NCI-H526 (cell line): ENCODE measurements at regions not wholly inside any gene's neighbourhood (a gene's known extent, or its start where the extent isn't known, plus 50 kb on each side); places are given as distances from the start of the nearest gene placed in this dataset.
"Not testable (repeated sequence)": the region's sequence is repeated elsewhere in the genome, so short reads cannot be mapped to it uniquely, and the experiment has no call there.

Source experiments
- DNase-seq, 2 experiments: peaks; one replicate each; lab custom pipeline; 2025; lab: John Stamatoyannopoulos, UW

DNA sequence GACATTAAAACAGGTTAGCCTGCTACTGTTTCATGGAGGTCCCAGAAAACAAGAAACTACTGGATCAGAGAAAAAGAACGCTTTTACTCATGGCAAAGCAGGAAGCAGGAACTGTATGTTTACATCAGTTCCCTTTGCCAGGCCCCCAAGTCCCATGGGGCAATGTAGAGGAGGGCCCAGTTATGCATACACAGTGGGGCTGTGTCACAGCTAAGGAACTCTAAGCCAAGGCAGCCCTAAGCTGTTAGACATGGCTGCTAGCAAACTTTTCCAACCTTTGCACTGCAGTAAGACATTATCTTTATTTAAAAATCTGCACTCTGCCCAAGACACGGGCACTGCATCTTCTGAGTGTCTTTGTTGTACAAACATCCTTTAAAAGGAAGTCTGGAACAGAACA, 975.8 kb downstream of the C4orf33 start:
- no peak for DNase-seq

DNA sequence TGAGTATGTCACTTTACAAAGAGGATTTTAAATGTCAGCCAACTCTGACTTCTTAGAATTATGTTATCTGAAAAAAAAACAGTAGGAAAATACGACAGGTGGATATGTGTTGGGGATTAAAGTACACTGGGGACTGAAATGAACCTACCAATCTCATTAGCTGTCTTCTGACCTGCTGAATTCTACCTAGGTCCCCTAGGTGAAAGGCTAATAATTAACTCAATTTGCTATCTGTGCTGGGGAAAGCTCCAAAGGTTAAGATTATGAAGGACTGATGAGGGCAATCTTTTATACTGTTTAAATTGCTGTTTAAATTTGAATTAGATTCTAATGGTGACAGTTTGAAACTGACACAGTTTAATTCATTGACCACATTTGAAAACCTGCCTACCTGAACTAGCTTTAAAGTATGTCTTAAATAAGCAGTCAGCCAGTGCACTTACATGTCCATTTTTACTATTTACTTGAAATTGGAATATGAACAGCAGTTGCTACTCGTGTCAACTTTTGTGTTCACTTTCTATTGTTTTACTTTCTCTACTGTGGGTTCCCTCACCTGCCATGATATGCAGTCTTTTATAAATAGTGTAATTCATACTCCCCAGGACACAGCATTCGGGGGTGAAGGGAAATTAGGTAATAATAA, 977.3 kb downstream of the C4orf33 start:
- DNase-seq: no peak

DNA sequence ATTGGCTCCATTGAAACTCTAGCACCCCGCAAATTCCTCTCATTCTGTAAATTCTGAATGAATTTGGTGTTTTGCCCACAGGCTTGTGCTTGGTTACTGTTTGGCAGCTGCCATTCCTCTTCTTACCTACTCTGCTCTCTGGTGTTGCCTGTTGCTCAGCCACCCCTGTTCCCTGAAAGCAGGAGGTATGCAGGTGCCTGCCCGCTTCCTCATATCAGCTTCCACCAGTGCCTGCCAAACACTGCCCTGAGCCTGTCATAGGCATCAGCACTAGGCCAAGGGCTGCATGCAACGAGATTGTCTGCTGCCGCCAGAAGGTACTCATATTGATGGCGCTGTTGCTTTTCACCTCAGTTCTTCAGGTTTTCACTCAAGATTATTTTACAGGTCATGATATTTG, 978.1 kb downstream of the C4orf33 start:
- no peak for DNase-seq

DNA sequence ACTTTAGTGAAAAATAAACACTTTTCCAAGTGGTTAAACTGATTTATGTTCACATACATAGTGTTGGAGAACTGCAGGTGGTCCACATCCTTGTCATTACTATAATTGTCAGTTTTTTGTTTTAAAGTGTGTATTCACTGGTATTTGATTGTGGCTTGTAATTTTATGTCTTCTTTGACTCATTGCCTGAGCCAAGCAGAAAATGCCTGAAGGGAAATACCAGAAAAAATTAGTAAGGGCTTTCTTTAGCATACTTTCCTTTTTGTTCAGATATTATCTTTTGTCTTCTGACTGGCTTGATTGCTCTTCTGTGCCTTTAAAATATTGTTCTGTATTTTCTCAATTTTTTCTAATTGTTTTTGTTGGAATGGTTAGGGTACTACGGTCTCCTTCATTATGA, 981.3 kb downstream of the C4orf33 start:
- DNase-seq: no peak

DNA sequence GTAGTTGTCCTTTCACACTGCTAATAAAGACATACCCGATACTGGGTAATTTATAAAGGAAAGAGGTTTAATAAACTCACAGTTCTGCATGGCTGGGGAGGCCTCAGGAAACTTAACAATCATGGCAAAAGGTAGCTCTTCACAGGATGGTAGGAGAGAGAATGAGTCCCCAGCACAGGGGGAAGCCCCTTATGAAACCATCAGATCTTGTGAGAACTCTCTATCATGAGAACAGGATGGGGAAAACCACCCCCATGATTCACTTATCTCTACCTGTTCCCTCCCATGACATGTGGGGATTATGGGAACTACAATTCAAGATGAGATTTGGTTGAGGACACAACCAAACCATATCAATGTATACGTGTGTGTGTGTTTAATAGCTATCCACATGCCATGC, 983.1 kb downstream of the C4orf33 start:
- not testable (repeated sequence) for DNase-seq

DNA sequence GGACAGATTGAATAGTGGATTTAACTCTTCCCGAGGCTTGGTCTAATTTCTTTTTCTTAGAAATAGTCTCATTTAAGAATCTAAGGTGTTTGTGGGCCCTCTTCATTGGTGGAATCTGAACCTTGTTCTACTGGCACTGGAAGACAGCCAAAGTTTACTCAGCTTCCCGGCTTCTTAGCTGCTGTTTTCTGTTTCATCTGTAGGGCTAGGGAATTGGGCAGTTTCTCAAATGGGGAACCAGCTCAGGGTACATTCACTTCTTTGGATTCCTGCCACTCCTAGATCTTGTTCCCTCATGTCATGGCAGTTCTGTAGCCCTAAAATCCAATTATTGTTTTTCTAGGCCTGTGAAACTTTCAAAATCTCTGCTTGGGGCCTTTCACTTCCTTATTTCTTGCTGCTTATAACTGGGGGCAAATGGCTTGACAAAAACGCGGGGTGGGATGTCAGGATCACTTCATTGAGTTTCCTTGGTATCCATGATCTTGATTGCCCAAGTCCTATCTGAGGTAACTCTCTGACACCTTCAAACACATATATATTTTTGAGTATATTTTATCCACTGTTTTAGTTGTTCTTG, 985.0 kb downstream of the C4orf33 start:
- no peak for DNase-seq

DNA sequence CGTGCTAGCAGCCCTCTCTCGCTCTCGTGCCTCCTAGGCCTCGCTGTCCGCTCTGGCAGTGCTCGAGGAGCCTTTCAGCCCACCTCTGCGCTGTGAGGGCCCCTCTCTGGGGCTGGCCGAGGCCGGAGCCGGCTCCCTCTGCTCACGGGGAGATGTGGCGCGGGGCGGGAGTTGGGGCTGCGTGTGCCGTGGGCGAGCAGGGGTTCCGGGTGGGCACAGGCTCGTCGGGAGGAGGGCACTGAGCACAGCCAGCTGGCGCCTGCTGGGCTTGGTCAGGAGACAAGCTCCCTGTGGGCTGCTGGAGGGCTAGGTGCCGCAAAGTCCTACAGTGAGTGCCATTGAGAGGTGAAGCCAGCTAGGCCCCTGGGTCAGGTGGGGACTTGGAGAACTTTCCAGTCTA, 994.5 kb downstream of the C4orf33 start:
- no peak for DNase-seq

DNA sequence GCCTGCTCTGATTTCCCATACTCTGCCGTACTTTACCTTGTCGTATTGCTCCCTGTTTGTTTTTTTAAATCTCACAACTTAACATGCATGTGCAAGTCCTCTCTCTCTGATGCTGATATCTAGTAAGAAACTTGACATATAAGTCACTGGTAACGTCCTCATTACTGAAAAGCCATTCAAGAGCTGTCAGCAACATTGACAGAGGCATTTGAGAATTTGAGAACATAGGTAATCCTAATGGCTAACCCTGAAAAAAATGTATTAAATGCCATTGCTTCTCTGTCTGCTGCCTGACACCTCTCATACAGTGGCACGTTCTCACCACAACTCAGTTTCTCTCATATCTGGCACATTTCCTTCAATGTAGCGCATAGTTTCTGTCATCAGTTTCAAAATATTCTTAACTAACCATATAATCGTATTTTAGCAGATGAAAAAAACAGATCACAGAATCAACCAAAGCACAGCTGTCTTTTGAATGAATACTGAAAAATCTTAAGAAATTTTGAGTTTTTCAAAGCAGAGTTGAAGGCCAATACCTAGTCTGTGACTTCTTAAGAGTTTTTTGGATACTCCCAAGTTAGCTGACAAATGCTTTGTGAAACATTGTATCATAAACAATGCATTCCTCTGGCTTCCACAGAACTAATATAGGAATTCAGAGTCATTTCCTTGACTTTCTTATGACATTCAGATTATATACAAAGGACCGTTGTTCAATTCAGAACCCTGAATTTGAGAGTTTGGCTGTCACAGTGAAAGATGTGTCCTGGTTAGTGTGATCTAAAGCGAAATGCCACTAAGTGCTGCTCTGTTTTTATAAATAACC, 996.4 kb downstream of the C4orf33 start:
- no peak for DNase-seq

DNA sequence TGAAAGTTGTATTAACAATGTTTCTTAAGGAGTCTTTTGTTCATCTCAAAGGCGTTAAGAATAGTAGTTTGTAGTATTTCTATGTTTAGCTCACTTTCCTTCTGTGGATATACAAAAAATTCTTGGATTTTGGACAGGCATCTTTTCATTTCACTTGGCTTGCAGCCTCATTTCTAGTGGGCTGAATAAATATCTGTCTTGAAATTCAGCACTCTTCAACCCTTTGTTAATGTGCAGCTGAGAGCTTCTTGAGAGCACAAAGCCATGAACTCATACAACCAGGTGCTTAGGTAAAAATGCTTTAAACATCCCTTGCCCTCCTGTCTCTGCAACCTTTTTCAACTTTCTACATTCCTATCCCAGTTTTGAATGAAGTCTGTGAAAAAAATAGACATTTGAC, 1003.2 kb downstream of the C4orf33 start:
- DNase-seq: no peak

DNA sequence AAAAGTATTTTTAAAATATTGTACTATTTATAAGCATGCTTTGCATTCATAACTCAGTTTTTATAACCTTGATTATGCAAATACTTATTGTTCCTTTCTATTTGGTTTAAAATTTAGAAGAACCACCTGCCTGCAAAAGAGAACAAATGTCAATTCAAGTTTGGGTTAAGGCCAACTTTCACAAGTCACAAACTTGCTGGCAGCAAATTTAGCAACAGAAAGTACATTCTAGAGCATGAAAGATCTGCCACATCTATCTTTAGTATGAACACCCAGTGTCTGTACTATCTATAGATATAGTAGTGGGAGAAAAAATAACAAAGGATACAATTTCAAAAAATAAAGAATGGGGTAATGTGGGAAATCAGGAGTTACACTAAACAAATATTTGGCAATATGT, 1014.2 kb downstream of the C4orf33 start:
- no peak for DNase-seq

DNA sequence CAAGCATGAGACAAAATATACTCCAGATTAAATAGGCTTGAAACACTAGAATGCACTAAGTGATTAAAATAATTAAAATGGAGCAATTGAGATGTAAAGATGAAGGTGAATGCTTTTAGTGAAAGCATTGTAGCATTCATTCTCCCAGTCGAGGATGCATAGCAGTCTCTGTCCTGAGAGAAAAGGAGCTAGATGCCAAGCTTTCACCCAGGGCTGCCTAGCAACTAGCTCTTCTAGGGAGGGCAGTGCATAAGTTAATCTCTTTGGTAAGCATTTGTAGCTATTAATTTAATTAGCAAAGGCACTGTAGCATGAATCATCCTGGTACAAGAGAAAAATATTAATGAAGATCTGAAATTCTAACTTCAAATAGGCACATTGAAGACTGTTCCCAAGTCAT, 1014.8 kb downstream of the C4orf33 start:
- no peak for DNase-seq

DNA sequence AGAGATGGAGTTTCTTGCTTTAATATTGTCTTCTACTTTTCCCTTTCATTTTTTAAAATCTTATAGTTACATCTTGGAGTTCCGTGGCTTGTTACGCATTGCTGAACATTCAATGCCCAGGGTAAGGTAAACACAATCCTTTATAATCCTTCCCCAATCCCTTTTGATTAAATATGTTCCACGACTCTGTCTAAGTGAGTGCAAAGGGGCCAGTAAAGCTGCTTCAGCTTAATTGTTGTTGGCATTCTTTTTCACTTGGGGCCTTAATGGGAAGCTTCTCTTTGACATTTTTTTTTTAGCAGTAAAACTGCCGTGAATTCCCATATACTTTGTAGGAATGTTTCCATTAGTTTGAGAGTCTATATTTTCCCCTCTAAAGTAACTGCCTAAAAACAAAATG, 1028.1 kb downstream of the C4orf33 start:
- DNase-seq: no peak

DNA sequence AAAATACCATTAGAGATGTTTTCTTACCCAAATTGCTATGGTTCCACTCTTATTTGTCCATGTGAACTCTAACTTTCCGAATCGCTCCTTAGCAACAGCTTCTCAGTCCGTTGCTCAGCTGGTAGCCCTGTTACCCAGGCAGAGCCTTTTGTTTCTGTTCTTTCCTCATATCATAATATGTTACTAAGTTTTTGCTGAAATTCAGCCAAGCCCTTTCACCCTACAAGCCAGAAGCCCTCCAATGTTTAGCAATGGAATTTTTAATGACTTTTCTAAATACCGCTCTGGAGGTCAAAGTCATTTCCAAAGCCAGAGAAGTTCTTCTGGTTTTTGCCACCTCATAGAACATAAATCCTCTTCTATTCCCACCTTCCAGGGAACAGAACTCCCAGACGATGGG, 1029.5 kb downstream of the C4orf33 start:
- DNase-seq: no peak

DNA sequence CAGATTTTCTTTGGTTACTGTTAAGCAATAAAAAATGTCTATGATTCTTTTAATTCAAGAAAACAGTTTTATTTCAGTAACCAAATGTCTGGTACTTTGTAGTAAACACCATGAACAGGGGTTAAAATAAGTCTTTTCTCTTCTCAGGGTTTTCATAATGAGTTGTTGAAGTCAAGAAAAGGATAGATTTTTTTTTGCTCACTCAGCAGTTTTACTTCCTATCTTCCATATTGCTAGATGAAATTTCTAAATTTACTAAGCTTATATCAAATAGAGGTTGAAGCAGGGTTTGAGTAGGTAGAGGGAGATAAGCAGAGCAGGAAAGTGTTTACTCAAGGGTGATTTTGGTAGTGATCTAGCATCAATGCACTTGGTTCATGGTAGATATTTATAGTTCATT, 1031.3 kb downstream of the C4orf33 start:
- no peak for DNase-seq

DNA sequence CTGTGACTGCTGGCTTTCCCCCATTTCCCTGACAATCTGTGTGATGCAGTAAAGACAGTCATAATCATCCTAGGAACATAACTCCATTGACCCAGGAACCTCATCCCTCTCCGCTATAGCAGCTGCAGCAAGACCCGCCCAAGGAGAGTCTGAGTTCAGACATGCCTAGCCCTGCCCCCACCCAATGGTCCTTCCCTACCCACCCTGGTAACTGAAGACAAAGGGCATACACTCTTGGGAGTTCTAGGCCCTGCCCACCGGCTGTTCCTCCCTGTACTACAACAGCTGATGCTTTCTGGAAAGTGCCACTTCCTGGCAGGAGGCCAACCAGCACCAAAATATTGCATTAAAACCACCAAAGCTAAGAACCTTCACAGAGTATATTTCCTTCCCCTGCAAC, 1035.6 kb downstream of the C4orf33 start:
- DNase-seq: no peak

DNA sequence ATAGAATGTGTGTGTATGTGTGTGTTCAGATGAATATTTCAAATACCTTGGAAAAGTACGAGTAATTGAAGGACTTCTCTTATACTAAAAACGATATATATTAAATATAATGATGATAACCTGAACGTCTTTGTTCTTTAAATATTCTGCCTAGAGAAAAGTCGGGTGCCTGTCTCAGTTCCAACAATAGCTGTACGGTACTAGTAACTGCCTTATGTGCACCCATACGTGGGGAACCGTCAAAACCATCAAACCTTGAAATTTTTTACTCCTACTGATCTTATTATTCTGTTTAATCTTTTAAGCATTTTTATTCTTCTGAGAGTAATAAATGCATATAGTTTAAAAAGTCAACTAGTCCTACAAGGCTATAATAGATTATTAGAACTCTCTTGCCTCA, 1045.7 kb downstream of the C4orf33 start:
- DNase-seq: no peak

DNA sequence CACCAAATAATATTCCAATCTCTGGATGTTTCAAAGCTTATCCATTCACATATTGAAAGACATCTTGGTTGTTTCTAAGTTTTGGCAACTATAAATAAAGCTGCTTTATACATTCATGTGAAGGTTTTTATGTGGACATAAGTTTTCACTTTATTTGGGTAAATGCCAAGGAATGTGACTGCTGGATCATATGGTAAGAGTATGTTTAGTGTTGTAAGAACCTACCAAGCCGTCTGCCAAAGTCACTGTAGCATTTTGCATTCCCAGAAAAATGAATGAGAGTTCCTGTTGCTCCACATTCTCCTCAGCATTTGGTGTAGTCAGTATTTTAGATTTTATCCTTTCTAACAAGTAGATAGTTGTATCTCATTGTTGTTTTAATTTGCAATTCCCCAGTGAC, 1047.7 kb downstream of the C4orf33 start:
- DNase-seq: no peak

DNA sequence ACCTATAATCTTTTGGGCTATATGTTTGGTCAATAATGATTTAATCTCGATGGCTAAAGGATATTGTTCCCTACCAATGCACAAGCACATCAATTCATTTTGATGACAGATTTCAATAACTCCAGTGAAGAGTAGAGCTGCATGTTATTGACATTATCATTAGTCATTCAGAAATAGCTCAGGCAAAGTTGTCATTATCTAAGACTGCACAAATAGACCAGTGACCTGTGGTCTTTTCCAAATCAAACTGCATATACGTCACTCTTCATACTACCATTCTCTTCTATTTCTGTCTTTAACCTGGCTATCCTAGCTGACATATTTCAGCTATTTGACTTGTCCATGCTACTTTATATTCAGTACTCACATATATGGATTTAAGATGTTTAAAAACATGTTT, 1050.8 kb downstream of the C4orf33 start:
- DNase-seq: no peak

DNA sequence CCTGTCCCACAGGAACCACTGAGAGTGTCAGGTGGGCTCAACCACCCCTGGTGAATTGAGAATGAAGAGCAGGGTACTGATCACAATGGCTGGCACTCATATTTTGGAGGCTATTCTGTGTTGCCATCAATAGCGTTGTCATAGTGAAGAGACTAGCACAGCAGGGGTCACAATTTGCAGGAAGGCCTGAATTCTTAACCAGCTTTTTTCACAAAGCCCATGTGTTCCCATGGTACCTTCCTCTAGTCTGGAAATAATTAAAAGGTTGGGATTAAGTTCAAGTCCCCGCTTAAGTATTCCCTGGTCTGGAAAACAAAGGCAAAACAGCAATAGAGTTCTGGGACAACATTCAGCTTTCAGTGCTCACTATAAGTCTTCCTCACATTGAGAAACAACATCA, 1051.7 kb downstream of the C4orf33 start:
- no peak for DNase-seq

DNA sequence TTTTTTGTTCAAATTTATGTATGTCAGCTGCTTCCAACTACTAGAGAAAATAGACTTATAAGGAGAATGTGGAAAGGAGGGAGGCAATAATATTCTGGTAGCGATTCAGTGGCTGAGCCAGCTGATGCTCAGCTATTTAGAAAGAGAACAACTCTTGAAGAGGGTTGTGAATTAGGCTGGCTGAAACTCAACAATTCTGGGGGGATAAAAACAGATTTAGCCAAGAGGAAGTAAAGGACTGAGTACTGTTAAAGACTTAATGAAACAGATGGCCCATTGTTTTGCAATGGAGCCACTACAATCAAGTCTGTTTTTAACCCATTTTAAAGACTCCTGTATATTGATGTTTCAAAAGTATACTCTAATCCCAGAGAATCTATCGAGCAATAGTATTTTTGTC, 1058.9 kb downstream of the C4orf33 start:
- no peak for DNase-seq

DNA sequence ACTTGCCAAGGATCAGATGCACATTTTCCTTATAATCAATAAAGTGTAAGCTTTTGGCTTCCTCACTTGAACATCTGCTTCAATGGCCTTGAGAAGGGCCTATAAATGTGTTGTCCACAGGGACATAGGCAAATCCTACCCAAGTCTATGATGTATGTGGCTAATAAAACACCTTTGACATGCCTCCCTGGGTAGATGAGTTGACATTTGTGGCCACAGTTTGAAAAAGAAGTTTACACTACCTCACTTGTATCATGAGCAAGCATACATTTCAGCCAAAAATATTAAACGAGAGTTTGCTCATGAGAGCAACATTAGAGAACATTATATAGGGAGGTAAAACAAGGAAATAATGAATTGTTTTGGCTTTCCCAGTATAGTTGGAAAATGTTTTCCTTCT, 1067.7 kb downstream of the C4orf33 start:
- DNase-seq: no peak

DNA sequence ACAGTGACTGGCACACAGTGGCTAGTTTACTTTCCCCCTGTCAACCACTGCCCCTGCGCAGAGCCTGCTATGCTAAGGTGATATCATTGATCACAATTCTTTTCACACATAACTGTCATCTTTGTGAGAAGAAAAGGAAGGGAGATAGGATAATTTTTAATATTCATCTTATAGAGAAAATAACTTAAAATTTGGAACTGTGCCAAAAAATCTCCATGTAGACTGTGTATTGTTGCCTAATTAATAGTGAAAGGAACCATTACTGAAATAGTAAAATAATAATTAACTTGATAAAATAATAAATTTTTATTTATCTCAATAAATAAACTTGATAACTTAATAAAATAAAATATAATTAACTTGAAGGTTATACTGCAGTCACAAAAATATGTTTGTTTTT, 1069.4 kb downstream of the C4orf33 start:
- no peak for DNase-seq

DNA sequence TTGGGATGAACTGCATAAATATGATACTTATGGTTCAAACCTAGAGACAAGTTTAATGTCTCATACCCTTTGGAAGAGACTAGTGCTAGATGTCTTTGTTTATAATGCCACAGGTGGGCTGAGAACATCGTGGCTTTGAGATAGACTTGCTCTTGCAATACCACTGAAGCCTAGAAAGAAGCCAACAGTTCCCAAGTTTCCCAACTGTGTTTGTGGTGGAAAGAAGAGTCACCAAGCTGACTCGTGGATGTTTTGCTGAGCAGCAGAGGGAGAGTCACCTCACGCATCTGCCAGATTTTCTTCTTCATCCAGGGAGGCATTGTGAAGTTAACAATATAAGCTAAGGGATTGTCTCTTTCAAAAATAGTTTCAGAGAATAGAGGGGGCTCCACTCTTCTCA, 1076.2 kb downstream of the C4orf33 start:
- DNase-seq: no peak

DNA sequence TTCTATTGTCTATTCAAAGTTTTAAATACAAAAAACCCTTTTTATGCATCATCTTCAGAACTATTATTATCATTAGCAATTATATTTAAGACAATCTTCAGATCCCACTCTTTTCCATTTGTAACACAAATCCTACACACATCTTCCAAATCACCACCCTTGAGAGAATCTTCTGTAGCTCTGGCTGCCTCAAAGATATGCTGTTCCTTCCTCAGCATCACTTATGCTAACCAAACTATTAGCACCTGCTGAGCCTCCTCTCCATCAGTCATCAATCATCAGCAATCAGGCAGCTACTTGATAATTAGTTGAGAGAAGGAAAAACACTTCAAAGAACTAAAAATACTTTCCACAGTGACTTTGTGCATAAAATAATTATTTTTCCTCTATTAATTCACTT, 1082.2 kb downstream of the C4orf33 start:
- DNase-seq: no peak
